Stimulated activated CD4-positive, alpha-beta T cell treated with anti-CD3 and anti-CD28 coated beads, Interleukin-4, amount 100 ng/mL, for 24 hours (primary cell): ENCODE measurements at regions not wholly inside any gene's neighbourhood (a gene's known extent, or its start where the extent isn't known, plus 50 kb on each side); places are given as distances from the start of the nearest gene placed in this dataset.
"Not testable (repeated sequence)": the region's sequence is repeated elsewhere in the genome, so short reads cannot be mapped to it uniquely, and the experiment has no call there.

Source experiments
- DNase-seq: peaks from one replicate; pipeline ENCODE4 v3.0.0-alpha.2; 2020

DNA sequence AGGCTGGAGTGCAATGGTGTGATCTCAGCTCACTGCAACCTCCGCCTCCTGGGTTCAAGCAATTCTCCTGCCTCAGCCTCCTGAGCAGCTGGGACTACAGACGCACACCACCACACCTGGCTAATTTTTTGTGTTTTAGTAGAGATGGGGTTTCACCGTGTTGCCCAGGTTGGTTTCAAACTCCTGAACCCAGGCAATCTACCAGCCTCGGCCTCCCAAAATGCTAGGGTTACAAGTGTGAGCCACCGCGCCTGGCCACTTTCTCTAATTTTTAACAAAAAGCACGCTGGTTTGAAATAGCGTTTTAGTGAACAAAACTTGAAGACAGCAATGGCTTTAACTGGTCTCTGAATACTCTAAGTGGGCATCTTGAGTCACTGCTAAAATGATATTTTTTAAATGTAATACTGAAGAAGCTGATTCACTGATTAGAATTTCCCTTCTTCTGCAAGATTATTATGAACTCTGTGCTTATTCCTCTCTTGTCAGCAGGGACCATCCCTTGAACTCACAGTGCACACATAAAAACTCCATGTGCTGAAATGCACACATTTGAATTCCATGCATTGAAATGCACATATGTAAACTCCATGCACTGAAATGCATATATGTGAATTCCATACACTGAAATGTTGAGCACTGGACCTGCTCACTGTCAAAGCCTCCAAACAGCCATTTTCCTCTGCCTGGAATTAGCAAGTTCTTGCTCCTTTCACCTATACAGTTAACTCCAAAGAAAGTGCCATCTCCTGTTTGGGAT lies 1411.5 kb upstream of the ACVR2A start:
- DNase-seq, result no peak

DNA sequence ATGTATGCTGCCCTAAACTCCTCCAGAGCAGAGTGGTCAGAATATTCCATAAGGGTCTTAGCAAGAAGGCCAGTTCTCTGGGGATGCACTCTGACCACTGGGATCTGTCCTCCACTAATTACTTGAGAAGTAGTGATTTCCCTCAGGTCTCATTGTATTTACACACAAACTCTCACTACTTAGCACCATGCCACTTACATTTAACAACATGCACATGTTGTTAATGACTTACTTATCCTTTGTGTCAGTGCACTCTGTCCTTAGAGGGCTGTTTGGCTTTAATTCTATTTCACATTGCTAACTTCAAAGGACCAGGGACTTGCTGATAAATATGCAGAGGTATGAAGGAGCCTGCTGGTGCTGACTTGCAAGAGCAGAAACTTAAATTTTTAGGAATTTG lies 1415.5 kb upstream of the ACVR2A start:
- DNase-seq, result no peak

DNA sequence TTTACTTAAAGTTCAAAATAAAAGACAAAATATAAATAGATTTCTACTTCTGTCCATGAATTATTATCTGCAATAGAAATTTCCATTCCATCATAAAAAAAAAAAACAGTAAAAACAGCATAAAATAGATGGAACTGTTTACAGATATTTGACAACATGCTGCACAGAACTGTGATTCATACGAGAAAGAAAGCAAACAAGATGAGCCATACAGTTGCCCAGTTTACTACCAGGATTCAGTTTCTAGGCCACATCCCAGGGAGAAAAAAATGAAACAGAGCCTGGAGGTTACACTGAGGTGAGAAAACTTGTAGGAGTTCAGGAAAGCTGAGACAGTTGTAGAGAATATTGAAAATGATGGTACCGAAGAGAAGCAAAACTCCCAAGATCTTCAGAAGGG lies 1426.9 kb upstream of the ACVR2A start:
- DNase-seq, result no peak

DNA sequence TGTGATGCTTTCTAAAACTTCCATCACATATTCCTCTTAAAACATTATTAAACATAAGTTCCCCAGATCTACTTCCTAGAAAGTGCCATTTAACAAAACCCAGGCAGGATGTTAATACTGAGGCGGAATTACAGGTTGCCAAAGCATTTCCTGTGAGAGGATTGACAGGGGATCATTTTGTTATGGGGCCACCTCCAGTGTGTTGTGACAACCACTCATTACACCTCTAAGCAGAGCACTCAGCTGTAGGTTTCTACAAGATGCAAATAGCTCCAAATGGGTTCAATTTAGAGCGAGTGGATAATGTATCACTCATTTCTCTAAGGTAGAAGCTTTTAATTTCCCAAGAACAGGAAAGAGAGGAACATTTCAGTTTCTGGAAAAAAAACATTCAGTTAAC lies 1429.5 kb upstream of the ACVR2A start:
- no peak for DNase-seq

DNA sequence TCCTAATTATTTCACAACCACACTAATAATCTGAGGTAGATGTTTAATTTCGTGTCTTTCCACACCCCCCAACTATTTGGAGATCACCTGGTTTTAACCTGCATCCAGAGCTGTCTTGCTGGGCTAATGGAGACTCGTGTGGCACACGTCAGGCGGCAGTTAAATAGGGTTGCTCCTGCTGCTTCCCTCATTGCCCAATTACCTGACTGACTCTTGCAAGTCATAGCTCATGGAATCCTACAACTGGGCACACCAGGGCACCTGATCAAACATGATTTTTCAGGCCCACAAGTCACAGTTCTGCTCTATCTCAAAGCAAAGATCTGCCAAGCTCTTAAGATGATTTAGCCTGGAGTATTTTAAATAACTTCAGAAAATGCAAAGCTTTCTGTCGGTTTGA lies 1430.4 kb upstream of the ACVR2A start:
- DNase-seq, result no peak

DNA sequence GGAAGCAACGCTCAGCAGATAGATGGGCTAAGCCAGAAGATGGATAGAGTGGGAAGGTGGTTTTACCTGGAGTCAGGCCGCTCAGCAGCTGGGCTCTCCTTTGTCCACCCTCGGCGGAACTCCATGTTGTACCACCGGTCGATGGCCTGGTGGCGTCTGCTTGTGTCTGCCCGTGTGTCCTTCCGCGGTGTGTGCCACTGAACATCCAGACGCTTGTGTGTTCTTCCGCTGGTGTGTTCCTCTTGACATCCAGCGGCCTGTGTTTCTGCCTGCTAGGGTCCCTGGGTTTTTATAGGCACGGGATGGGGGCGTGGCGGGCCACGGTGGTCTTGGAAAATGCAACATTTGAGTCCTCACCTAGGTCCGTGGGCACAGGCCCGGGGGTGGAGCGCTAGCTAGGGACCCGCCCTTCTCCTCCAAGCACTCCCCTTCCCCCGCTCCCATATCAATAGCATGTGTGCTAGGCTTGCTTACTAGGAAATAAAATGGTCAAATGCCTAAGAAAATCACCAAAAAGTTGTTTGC lies 1431.7 kb upstream of the ACVR2A start:
- DNase-seq, result no peak

DNA sequence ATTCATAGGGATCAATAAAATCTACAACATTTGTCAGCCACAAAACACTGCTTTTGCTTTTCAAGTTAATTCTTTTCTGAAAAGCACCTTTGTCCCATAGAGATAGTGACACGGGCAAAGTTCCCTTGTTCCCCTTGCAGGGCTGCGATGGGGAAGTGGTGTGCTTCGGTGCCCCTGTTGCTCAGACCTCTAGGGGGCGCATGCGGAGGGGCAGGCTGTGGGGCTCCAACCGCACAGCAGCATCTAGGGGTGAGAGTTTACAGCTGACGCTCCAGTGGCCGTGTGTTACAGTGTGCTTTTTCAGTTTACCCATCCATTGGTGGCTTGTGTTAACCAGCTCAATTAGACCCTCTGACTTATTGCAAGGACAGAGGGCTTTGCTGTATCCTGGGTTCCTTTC lies 1432.2 kb upstream of the ACVR2A start:
- no peak for DNase-seq

DNA sequence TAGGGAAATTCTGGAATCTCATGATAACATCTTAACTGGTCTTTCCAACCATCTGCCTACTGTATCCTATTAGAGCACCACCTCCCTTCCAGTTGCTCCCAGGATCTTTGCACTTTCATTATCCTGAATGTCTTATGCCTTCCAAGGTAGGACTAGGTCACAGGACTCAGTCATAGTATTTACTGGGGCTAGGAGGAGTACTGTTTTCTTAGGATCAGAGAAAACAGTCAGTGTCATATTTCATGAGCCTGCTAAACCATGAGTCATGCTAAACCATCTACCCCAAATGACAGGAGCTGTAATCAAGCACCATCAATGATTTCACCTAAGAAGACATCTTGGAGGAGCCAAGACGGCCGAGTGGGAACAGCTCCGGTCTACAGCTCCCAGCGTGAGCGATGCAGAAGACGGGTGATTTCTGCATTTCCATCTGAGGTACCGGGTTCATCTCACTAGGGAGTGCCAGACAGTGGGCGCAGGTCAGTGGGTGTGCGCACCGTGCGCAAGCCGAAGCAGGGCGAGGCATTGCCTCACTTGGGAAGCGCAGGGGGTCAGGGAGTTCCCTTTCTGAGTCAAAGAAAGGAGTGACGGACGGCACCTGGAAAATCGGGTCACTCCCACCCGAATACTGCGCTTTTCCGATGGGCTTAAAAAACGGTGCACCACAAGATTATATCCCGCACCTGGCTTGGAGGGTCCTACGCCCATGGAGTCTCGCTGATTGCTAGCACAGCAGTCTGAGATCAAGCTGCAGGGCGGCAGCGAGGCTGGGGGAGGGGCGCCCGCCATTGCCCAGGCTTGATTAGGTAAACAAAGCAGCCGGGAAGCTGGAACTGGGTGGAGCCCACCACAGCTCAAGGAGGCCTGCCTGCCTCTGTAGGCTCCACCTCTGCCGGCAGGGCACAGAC lies 1439.2 kb upstream of the ACVR2A start:
- not testable (repeated sequence) for DNase-seq

DNA sequence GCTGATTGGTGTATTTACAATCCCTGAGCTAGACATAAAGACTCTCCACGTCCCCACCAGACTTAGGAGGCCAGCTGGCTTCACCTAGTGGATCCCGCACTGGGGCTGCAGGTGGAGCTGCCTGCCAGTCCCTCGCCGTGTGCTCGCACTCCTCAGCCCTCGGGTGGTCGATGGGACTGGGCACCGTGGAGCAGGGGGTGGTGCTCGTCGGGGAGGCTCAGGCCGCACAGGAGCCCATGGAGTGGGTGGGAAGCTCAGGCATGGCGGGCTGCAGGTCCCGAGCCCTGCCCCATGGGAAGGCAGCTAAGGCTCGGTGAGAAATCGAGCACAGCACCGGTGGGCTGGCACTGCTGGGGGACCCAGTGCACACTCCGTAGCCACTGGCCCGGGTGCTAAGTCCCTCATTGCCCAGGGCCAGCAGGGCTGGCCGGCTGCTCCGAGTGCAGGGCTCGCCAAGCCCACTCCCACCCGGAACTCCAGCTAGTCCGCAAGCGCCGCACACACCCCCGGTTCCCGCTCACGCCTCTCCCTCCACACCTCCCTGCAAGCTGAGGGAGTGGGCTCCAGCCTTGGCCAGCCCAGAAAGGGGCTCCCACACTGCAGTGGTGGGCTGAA lies 1441.2 kb upstream of the ACVR2A start:
- DNase-seq, result not testable (repeated sequence)

DNA sequence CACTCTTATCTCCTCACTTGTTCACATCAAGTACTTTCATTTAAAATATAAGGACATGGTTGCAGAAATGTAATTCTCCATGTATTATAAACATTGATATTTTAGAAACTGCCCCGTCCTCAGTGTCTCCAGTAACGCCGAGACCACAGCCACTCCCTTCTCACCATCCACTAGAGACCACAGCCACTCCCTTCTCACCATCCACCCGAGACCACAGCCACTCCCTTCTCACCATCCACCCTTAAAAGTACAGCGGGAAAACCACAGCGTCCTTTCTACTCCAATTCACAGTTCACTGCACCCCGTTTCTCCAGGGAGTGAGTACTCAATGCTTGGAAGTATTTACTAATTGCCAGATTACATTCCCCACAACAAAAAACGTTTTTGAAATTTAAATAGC lies 1452.2 kb upstream of the ACVR2A start:
- DNase-seq, result no peak

DNA sequence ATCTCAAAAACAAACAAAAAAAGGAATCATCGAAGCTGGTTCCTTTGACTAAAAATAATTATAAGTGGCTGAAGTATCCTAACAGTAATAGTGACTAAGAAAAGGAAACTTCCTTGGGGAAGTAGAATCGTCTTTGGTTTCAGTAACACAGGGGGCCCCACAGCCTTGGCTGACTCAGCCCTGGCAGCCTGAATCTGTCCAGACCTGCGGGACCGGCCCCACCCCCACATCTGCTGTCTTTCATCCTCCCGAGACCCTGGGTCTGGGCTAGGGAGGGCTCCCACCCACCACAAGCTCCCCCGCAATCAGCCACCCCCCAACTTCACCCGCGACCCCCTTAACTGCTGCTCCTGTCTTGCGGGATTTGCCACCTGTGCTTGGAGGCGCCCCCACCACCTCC lies 1452.6 kb upstream of the ACVR2A start:
- DNase-seq, result no peak

DNA sequence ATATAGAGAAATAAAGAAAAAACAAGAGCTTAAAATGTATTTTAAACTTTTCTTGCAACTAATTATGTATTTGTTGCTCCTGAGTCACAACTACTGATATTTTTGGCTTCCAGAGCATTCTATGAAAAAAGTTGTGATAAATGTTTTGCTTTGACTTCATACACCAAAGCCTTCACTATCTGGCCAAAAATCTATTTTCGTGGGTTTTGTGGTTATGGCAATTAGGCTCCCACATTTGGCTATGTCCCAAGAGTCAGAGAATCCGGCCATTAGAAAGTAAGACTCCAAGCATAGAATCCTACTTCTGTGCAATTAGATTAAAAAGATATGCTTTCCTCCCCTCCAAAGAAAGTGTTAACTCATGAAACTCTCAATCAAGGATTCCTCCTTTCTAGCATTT lies 1456.1 kb upstream of the ACVR2A start:
- no peak for DNase-seq

DNA sequence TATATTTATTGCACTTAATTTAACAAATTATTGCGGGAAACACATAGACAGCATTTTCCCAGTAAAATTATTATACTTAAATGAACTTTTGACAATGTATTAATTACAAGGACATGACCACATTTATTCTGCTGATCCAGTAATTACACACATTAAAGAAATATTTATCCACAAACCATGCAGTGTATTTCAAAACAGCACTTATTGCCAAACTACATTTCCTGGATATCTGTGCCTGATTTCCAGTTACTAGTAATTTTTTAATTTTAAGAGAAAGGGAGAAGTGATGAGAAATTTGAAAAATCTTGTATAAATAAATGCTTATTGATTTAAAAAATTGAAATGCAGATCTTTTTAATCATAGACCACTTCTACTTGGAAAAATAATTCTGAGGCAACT lies 1458.7 kb upstream of the ACVR2A start:
- DNase-seq, result no peak

DNA sequence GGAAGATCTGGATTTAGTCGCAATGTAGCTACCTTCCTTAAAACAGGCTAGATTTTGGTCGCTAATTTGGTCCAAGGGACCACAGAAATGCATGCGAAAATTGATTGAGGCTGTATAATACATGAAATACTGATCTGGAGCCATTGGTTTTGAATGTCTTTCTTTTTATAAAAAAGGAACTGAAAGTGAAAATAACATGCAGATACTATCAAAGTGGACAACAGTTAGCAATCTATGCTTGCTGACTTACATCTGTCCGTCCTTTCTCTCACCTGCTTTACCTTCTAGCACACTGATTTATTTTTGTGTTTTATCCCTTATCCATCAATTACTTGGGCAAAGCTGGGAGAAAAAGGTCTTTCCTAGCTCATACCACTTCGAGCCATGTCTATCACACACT lies 1459.8 kb upstream of the ACVR2A start:
- DNase-seq, result no peak

DNA sequence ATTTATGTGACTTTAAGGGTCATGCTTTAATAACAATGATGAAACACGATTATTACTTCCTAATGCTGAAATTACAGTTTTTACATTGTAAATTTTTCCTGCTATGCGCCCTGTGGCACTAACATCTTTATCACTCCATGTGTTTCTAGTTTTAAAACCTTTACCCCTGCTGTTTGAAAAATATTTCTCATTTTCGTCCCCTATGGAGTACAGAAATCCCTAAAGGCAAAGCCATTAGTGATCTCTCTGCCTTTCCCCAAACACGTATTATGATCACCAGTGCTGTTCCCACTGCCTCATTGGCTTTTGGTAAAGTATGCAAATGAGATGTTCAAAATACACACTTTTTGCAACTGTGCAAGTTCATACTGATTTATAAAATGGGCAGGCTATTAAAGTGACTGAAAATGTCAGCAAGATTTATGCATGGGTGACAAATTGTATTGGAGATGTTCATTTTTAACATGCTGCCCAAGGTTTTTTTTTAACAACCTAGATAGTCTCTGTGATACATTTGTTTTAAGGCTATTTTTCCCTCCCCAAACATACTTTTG lies 1468.2 kb upstream of the ACVR2A start:
- DNase-seq, result no peak

DNA sequence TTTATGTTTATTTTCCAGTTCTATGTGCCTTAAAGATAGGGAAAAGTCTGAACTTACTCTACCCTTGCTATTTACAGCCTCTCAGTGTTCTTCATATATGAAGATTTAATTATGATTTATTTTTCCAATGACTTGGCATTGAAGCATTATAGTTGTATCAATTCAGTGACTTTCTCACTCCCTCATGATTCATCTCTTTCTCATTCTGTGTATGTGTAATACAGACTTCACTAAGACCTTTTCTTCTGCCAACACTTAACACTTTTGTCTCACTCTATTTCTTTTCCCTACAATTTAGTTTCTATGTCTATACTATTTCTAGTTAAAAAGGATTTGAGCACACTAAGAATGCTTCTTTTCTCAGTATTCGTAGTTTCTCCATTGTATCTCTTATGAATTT lies 1470.3 kb upstream of the ACVR2A start:
- no peak for DNase-seq

DNA sequence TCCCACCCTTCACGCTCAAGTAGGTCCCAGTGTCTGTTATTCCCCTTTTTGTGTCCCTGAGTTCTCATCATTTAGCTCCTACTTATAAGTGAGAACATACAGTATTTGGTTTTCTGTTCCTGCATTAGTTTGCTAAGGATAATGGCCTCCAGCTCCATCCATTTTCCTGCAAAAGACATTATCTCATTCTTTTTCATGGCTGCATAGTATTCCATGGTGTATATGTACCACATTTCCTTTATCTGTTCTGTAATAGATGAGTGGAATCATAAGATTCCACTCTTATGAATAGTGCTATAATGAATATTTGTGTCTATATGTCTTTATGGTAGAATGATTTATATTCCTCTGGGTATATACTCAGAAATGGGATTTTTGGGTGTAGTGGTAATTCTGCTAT lies 1473.5 kb upstream of the ACVR2A start:
- not testable (repeated sequence) for DNase-seq

DNA sequence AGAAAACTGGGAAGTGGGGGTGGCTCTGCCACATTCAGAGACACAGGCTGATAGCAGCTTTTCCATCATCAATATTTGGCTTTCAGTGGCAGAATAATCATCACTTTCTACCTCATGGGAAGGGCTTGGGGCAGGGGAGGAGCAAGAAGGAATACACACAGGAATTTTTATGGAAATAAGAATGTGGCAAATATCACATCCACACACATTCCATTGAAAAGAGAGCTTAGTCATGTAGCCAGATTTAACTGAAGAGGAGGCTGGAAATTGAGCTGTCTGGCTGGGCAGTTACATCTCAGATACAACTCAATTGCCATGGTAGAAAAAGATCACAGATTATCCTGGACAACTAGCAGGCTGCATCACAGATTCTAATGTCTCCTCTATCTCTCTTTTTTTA lies 1474.0 kb upstream of the ACVR2A start:
- DNase-seq, result no peak

DNA sequence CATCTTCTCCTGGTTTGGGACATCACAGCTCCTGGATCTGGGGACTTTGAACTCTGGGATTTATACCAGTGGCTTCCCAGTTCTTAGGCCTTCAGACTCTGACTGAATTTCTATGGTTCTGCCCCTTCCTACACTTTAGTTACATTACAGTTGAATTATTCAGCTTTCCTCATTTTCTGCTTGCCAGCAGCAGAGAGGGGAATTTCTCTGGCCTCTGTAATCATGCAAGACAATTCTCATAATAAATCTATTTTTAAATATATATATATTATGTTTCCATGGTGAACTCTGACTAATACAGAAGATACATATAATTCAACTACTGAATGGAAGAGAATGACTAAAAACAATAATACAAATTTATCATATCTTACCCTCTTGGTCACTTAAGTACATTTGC lies 1478.6 kb upstream of the ACVR2A start:
- no peak for DNase-seq

DNA sequence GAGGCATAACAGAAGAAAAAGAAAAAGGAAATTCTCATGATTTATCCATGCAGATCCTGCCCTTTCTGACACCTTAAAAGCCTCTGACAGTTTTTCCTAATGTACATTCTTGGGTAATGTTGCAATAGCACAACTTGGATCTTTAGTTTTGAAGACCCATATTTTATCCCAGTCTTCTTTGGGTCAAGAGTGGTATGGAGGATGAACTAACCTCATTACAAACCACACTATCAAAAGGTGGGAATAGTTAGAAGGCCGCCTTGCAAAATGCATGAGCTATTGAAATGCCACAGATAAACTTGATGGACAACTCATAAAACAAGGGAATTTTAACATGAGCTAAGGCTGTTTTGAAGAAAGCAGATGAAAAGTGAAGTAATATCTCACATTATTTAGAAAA lies 1479.8 kb upstream of the ACVR2A start:
- no peak for DNase-seq

DNA sequence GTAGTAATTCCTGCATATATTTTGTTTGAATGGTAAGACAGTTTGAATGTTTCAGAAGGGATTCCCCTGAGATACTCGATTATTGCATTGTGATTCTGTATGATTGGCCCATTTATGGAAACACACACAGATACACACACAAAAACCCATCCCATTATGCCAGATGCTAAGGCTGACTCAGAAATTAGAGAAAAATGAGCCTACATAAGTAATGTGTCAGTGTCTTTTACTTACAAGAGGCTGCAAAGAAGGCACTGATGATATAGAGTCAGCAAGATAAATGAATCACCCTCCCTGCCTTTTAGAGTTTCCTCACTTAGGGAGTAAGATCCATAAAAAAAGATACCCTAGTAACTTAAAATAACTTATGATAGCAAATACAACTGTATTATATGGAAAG lies 1481.1 kb upstream of the ACVR2A start:
- DNase-seq, result no peak

DNA sequence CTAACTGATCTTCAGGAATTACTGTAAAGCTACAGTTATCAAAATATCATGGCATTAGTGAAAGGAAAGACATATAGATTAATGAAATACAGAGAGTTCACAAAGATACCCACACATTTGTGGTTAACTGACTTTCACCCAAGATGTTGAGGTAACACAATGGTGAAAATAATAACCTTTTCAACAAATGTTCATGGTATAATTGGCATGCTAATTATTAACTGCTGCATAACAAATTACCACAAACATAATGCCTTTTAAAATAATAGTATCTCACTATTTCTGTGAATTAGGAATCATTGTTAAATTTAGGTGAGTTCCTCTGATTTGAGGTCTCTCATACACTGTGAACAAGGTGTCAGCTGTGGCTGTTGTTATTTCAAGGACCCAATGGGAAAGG lies 1493.1 kb upstream of the ACVR2A start:
- no peak for DNase-seq

DNA sequence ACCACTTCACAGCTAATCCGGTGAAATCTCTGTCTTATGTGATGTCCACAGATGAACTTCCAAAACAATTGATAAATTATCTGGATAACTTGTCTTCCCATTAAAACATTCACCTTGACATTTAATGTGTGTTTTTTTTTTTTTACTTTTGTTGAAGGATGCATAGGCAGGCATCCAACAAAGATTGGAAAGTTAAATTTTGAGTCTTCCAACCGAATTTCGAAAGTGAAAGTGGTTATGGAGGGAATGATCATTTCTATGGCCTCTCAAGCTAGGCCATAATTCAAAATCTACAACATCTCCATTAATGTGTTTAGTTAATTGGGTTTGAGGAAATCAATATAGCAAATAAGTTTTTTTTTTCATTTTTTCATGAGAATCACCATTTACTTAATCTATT lies 1495.5 kb upstream of the ACVR2A start:
- no peak for DNase-seq
